Muscle layer of duodenum (tissue), 2 donors: ENCODE measurements at regions not wholly inside any gene's neighbourhood (a gene's known extent, or its start where the extent isn't known, plus 50 kb on each side); places are given as distances from the start of the nearest gene placed in this dataset.

Source experiments
- H3K27ac ChIP-seq: one replicate; pipeline ENCODE4 v1.7.0; 2013; ENCODE audit warnings: mild to moderate bottlenecking, low read length
- H3K27me3 ChIP-seq: one replicate; pipeline ENCODE4 v1.7.0; 2013; ENCODE audit warnings: low read depth, mild to moderate bottlenecking, control low read depth, low read length
- H3K36me3 ChIP-seq, 2 donors: one replicate each; pipeline ENCODE4 v1.7.0; 2013; ENCODE audit warnings: low read length in 2 of 2, control low read depth in 1 of 2, mild to moderate bottlenecking in 1 of 2; ENCODE audit not compliant: insufficient read depth in 2 of 2, control insufficient read depth in 1 of 2
- H3K4me1 ChIP-seq, 2 donors: one replicate each; pipeline ENCODE4 v1.7.0; 2013; ENCODE audit warnings: low read length in 2 of 2, mild to moderate bottlenecking in 2 of 2, control low read depth in 1 of 2, moderate library complexity in 1 of 2; ENCODE audit not compliant: insufficient read depth in 2 of 2, control insufficient read depth in 1 of 2
- H3K4me3 ChIP-seq, 2 donors: one replicate each; pipeline ENCODE4 v1.7.0; 2013; ENCODE audit warnings: low read length in 2 of 2, low read depth in 1 of 2, mild to moderate bottlenecking in 1 of 2
- H3K9me3 ChIP-seq, 2 donors: one replicate each; pipeline ENCODE4 v1.7.0; 2013; ENCODE audit warnings: low read length in 2 of 2, control low read depth in 1 of 2, mild to moderate bottlenecking in 1 of 2; ENCODE audit not compliant: control insufficient read depth in 1 of 2
- donor health status: healthy.

DNA sequence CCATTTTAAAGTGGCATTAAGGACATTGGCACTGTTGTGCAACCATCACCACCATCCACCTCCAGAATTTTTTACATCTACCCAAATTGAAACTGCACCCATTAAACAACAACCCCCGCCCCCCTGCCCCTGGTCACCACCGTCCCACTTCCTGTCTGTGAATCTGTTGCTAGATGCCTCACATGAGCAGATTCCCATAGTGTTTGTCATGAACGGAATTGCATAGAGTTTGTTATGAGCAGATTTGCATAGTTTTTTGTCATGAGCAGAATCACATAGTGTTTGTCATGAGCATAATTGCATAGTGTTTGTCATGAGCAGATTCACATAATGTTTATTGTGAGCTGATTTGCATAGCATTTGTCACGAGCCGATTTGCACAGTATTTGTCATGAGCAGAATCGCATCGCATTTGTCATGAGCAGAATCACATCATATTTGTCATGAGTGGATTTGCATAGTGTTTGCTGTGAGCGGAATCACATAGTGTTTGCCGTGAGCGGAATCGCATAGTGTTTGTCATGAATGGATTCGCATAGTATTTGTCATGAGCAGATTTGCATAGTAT lies 54.0 kb upstream of the GTF3A start:
- no peaks in the 10 kb centered on the region for H3K27me3 ChIP-seq
- H3K9me3 ChIP-seq, result no peaks in the 10 kb centered on the region
- H3K27ac ChIP-seq, result no peak overlapping the region
- H3K4me1 ChIP-seq, result peaks cover 0 to 6% of the 10 kb centered on the region in 2 donors
- H3K4me3 ChIP-seq, result no peak overlapping the region
- no peaks in the 10 kb centered on the region for H3K36me3 ChIP-seq

DNA sequence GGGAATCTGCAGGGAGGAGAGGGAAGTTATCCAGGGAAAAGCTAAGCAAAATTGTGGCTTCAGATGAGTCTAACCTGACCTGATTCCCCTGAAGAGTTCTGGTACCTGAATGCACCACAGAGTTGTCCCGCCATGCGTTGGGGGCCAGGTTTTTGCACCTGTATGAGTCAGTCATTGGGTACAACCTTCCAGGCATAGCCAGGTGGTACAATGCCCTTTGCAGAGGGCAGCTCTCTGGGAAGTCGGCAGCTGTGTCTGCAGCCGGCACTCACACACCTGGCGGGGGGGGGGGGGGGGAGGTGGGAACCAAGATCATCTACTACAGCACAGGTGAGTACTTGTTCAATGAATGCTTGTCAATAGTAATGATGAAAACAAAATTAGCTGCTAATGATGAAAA lies 52.5 kb upstream of the GTF3A start:
- Histone ChIP-seq H3K9me3 (no peaks in the 10 kb centered on the region), H3K27me3 (no peaks in the 10 kb centered on the region), H3K4me3 (no peak overlapping the region), H3K27ac (no peak overlapping the region), H3K36me3 (no peaks in the 10 kb centered on the region), H3K4me1 (peaks cover 0 to 7% of the 10 kb centered on the region in 2 donors)

DNA sequence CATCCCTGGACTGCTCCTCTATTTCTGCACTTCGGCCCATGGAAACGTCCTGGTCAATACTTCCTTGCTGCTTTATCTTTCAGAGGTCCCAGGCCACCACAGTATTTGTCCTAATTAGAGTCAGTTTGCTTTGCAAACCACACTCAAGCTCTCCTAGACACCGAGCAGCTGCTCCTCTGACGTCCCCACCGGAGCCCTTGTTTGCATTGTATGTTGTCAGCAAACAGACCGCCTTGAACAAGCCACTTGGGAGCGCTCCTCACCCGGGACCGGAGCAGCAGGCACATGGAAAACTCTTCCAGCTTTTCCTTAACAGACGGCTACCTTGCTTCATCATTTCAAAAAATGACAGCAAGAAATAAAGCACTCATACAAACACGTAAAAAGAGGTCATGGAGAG lies 51.5 kb upstream of the GTF3A start:
- no peaks in the 10 kb centered on the region for H3K36me3 ChIP-seq
- H3K4me3 ChIP-seq, result no peak overlapping the region
- H3K4me1 ChIP-seq, result peaks cover 0 to 7% of the 10 kb centered on the region in 2 donors
- H3K27ac ChIP-seq, result no peak overlapping the region
- no peaks in the 10 kb centered on the region for H3K9me3 ChIP-seq
- H3K27me3 ChIP-seq, result no peaks in the 10 kb centered on the region

DNA sequence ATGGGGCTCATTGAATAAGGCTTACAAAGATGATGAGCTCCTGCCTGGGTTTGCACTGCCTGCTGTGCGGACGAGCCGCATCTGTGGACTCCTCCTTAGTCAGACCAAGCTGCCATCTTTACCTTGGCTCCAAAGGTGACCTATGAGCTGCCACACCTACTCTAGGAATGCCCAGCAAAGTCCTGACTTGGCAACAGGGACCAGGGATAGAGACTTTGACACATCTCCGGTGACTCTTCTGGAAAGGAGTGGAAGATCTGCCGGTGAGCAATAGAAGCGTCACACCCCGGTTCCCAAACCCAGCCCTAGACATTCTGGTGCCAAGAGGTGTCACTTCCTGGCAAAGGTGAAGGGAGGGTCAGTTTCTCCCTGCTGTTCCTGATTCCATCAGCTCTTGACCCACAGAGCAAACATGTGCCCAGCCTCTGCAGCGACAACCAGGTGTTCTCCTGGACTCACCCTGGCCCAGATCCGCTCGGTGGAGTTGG lies 50.2 kb upstream of the GTF3A start:
- H3K27ac ChIP-seq, result no peak overlapping the region
- H3K9me3 ChIP-seq, result no peaks in the 10 kb centered on the region
- H3K4me3 ChIP-seq, result no peak overlapping the region
- H3K36me3 ChIP-seq, result no peaks in the 10 kb centered on the region
- H3K27me3 ChIP-seq, result no peaks in the 10 kb centered on the region
- H3K4me1 ChIP-seq, result peaks cover 0 to 7% of the 10 kb centered on the region in 2 donors
